Small intestine (tissue), 7 donors: ENCODE measurements at regions not wholly inside any gene's neighbourhood (a gene's known extent, or its start where the extent isn't known, plus 50 kb on each side); places are given as distances from the start of the nearest gene placed in this dataset.
"Not testable (repeated sequence)": the region's sequence is repeated elsewhere in the genome, so short reads cannot be mapped to it uniquely, and the experiment has no call there.

Experiments used
- DNase-seq, 2 donors: peaks; one replicate each; pipeline versions ENCODE4 v3.0.0 to v3.0.0-alpha.2; 2013
- FAIRE-seq: peaks from 2 replicates; lab custom pipeline; 2012; peaks lifted over from hg19 to GRCh38; lab: Jason Lieb, UNC
- H3K27ac ChIP-seq, 3 donors: one replicate each; pipeline ENCODE4 v1.5.1; 2013; ENCODE audit warnings: low read length in 2 of 3, mild to moderate bottlenecking in 2 of 3, control low read depth in 1 of 3, inconsistent platforms in 1 of 3, low read depth in 1 of 3, moderate library complexity in 1 of 3
- H3K27me3 ChIP-seq, 3 donors: one replicate each; pipeline ENCODE4 v1.6.1; 2013; ENCODE audit warnings: low read length in 3 of 3, inconsistent platforms in 1 of 3; ENCODE audit not compliant: control insufficient read depth in 3 of 3, insufficient read depth in 3 of 3
- H3K36me3 ChIP-seq, 3 donors: one replicate each; pipeline ENCODE4 v1.6.1; 2013; ENCODE audit warnings: low read length in 3 of 3, inconsistent platforms in 1 of 3, low read depth in 1 of 3, mild to moderate bottlenecking in 1 of 3, moderate library complexity in 1 of 3; ENCODE audit not compliant: control insufficient read depth in 3 of 3, insufficient read depth in 2 of 3
- H3K4me1 ChIP-seq, 3 donors: one replicate each; pipeline ENCODE4 v1.6.1; 2013; ENCODE audit warnings: low read length in 2 of 3, inconsistent platforms in 1 of 3, low read depth in 1 of 3, mild to moderate bottlenecking in 1 of 3, moderate library complexity in 1 of 3; ENCODE audit not compliant: control insufficient read depth in 3 of 3, insufficient read depth in 2 of 3
- H3K4me3 ChIP-seq, 3 donors: one replicate each; pipeline ENCODE4 v1.5.1; 2013; ENCODE audit warnings: low read length in 3 of 3, control low read depth in 1 of 3, inconsistent platforms in 1 of 3, low read depth in 1 of 3, mild to moderate bottlenecking in 1 of 3, moderate library complexity in 1 of 3
- H3K9me3 ChIP-seq, 2 donors: one replicate each; pipeline ENCODE4 v1.6.1; 2013; ENCODE audit warnings: low read depth in 1 of 2, low read length in 1 of 2; ENCODE audit not compliant: control insufficient read depth in 2 of 2, insufficient read depth in 1 of 2
- whole genome bisulfite sequencing, 3 donors: extraction: QIAGEN DNeasy Blood & Tissue Kit; methylation state at CpG; one replicate each; pipeline ENCODE4 v1.1.7; 2013; 5-methylcytosine and 5-hydroxymethylcytosine counted together
- donor health status: healthy with polysubstance abuse.
- donor health status: control.
- donor health status: control.
- donor health status: Bipolar disorder and iron deficiency.
- donor health status: healthy.

DNA sequence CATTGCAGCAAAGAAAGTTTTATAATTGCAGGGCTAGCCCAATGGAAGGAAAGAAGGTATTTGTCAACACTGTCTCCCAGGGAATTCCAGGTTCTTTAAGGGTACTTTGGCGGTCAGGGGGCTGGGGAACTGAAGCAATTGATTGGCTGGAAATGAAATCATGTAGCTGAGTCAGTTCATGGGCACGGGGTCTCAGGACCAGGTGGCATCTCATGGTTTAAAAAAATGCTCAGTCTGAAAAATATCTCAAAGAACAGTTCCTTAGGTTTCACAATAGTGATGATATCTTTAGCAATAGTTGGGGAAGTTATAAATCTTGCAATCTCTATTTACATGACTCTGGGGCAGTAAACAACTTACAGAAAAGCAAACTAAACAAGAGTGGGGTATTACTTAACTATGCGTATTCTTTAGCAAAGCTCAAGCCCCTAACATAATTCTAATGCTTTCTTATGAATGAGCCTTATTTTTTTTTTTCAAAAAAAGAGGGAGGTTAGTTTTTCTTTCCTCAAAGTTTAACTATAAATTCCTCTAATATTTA lies 376.9 kb upstream of the NRG3 start:
- H3K27ac ChIP-seq = no peak overlapping the region
- no peaks in the 10 kb centered on the region for H3K27me3 ChIP-seq
- H3K9me3 ChIP-seq = peaks cover 0 to 7% of the 10 kb centered on the region in 2 donors
- DNase-seq = no peak
- 40 to 50% (median 46%) methylated on average over 3 of the region's 3 CpGs for whole genome bisulfite sequencing, 3 donors
- H3K4me3 ChIP-seq = no peak overlapping the region
- no peaks in the 10 kb centered on the region for H3K36me3 ChIP-seq
- no peak for FAIRE-seq
- no peaks in the 10 kb centered on the region for H3K4me1 ChIP-seq

DNA sequence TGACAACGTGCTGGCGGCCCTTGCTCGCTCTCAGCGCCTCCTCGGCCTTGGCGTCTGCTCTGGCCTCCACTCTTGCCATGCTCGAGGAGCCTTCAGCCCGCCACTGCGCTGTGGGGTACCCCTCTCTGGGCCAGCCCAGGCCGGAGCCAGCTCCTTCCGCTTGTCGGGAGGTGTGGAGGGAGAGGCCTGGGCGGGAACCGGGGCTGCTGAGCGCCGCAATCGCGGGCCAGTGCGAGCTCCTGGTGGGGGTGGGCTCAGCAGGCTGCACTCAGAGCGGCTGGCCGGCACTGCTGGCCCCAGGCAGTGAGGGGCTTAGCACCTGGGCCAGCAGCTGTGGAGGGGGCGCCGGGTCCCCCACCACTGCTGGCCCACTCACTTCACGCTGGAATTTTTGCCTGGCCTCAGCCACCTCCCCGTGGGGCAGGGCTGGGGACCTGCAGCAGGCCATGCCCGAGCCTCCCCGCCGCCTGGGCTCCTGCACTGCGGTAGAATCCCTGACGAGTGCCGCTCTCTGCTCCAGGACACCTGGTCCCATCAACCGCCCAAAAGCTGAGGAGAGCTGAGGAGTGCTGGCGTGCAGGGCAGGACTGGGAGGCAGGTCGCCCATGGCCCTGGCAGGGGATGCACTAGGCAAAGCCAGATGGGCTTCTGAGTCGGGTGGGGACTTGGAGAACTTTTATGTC lies 372.2 kb upstream of the NRG3 start:
- Histone ChIP-seq H3K27ac (no peak overlapping the region), H3K27me3 (no peaks in the 10 kb centered on the region), H3K4me3 (no peak overlapping the region), H3K4me1 (no peaks in the 10 kb centered on the region), H3K9me3 (peaks cover 0 to 19% of the 10 kb centered on the region in 2 donors), H3K36me3 (no peaks in the 10 kb centered on the region)
- 90 to 91% (median 91%) methylated on average over 35 of the region's 35 CpGs for WGBS, 3 donors
- DNase-seq = no peak
- no peak for FAIRE-seq

- WGBS, 3 donors = 92 to 97% (median 94%) methylated on average over 19 to 25 of the region's 25 CpGs
- not testable (repeated sequence) for DNase-seq, FAIRE-seq, H3K36me3 ChIP-seq, H3K4me3 ChIP-seq, H3K27ac ChIP-seq, H3K27me3 ChIP-seq, H3K4me1 ChIP-seq
- H3K9me3 ChIP-seq = peaks cover 2 to 27% of the 10 kb centered on the region in 2 donors
Measured at GRCh38 chr10:81505777-81506176, 369.2 kb upstream of the NRG3 start.

- Histone ChIP-seq H3K27me3 (no peaks in the 10 kb centered on the region), H3K4me3 (no peak overlapping the region), H3K27ac (no peak overlapping the region), H3K9me3 (peaks cover 2 to 7% of the 10 kb centered on the region in 2 donors), H3K4me1 (no peaks in the 10 kb centered on the region), H3K36me3 (no peaks in the 10 kb centered on the region)
- DNase-seq (no peak), FAIRE-seq (no peak)
Measured at GRCh38 chr10:81514811-81515210, 360.2 kb upstream of the NRG3 start.

DNA sequence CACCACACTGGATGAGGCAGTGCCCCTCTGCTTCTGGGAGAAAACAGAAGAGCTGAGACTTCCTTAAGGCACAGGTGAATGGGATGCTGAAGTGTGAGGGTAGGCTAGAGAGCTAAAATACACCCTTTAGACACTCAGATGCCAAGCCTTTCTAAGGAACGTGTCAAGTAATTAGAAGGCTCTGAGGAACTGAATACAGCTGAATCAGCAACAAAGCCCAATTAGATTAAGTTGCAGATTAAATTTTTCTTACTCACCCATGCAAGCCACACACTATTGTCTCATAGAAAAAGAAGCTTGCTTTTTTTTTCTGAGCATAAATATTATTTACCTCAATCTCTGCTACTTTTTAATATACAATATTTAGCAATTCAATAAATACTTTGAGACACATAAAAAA lies 354.3 kb upstream of the NRG3 start:
- Histone ChIP-seq H3K27ac (no peak overlapping the region), H3K4me1 (no peaks in the 10 kb centered on the region), H3K9me3 (no peaks in the 10 kb centered on the region), H3K27me3 (no peaks in the 10 kb centered on the region), H3K36me3 (no peaks in the 10 kb centered on the region), H3K4me3 (no peak overlapping the region)
- FAIRE-seq (no peak), DNase-seq (no peak)
- WGBS, 3 donors = 50 to 72% (median 59%) methylated on average over 1 of the region's 1 CpG

DNA sequence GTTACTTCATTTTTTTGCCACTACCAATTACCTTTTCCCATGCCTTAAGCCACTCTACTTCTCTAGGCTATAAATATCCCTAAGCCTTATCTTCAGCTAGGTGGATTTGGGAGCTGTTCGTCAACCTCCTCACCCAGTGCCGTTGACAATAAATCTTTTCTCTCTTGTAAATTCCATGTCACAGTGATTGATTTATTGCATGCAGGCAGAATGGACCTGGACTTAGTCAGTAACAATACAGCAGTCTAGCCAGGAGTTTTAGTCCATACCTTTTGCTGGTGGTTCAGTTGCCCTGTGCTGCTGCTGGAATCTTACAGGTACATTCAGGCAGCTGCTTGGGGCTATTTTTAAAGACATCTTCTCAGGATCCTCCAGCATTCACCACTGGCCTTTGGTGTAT lies 350.5 kb upstream of the NRG3 start:
- Histone ChIP-seq H3K4me1 (no peaks in the 10 kb centered on the region), H3K4me3 (no peak overlapping the region), H3K9me3 (peaks cover 0 to 3% of the 10 kb centered on the region in 2 donors), H3K36me3 (no peaks in the 10 kb centered on the region), H3K27ac (no peak overlapping the region), H3K27me3 (no peaks in the 10 kb centered on the region)
- whole genome bisulfite sequencing, 3 donors = 25 to 46% (median 41%) methylated on average over 2 of the region's 2 CpGs
- FAIRE-seq (no peak), DNase-seq (no peak)

GRCh38 chr10:81532403-81532802 lies 342.6 kb upstream of the NRG3 start:
- Histone ChIP-seq H3K36me3 (no peaks in the 10 kb centered on the region), H3K9me3 (peaks cover 0 to 2% of the 10 kb centered on the region in 2 donors), H3K4me3 (no peak overlapping the region), H3K27me3 (no peaks in the 10 kb centered on the region), H3K27ac (no peak overlapping the region), H3K4me1 (no peaks in the 10 kb centered on the region)
- 88 to 89% (median 89%) methylated on average over 6 of the region's 6 CpGs for WGBS, 3 donors
- FAIRE-seq (no peak), DNase-seq (no peak)

DNA sequence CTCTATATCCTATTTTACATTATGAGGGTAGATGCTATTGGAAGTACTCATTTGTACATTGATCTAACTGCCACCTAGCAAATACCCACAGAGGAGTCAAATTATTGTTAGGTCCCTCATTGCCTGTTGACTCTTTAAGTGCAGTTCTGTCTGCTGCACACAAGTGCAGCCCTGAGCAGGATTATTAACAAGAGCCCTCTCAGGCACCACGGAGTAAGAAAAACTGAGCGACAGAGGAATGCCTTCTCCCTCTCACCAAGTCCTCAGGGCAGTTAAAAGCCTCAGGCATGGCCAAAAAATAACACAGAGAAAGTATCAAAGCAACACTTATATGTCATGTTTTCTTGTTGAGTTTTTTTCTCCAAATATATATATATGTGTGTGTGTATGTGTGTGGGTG lies 340.0 kb upstream of the NRG3 start:
- Histone ChIP-seq H3K36me3 (no peaks in the 10 kb centered on the region), H3K4me3 (no peak overlapping the region), H3K27me3 (no peaks in the 10 kb centered on the region), H3K9me3 (no peaks in the 10 kb centered on the region), H3K27ac (no peak overlapping the region), H3K4me1 (no peaks in the 10 kb centered on the region)
- FAIRE-seq (no peak), DNase-seq (no peak)
- 50 to 62% (median 53%) methylated on average over 2 of the region's 2 CpGs for WGBS, 3 donors

DNA sequence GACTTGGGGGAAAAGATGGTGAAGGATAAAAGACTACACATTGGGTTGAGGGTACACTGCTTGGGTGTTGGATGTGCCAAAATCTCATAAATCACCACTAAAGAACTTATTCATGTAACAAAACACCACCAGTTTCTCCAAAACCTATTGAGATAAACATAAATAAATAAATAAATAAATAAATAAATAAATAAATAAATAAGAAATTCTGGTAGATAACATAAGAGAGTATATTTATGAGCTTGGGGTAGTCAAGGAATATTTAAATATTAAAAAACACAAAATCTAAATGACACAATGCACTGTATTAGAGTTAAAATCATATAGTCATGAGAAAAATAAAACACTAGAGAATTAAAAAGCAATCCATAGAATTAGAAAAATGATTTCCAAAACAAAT lies 333.5 kb upstream of the NRG3 start:
- FAIRE-seq = no peak

More for the DNA sequence above, 333.5 kb upstream of the NRG3 start:
- no peaks in the 10 kb centered on the region for H3K4me1 ChIP-seq
- no peak for DNase-seq
- H3K36me3 ChIP-seq = no peaks in the 10 kb centered on the region
- no peak overlapping the region for H3K27ac ChIP-seq
- no peak overlapping the region for H3K4me3 ChIP-seq
- H3K27me3 ChIP-seq = no peaks in the 10 kb centered on the region
- H3K9me3 ChIP-seq = no peaks in the 10 kb centered on the region
